Right lobe of liver (tissue), 4 donors: ENCODE measurements at regions not wholly inside any gene's neighbourhood (a gene's known extent, or its start where the extent isn't known, plus 50 kb on each side); places are given as distances from the start of the nearest gene placed in this dataset.
"Not testable (repeated sequence)": the region's sequence is repeated elsewhere in the genome, so short reads cannot be mapped to it uniquely, and the experiment has no call there.

Source experiments
- CTCF ChIP-seq, 4 donors: fragments of 200-600 bp in 3 of 4; fragments of 450-650 bp in 1 of 4; IDR thresholded peaks; one replicate each; pipeline versions ENCODE4 v1.5.1 to v1.8.0; 2016 to 2022; ENCODE audit warnings: antibody characterized with exemption in 4 of 4, mild to moderate bottlenecking in 2 of 4
- POLR2A ChIP-seq: fragments of 450-650 bp; IDR thresholded peaks from one replicate; pipeline ENCODE4 v1.6.1; 2017; ENCODE audit warnings: antibody characterized with exemption, mild to moderate bottlenecking
- donor health status: DM: no; HTN: no; CAD: no.
- donor health status: DM: no; HTN: no; CAD: no.
- donor health status: DM: no; HTN: yes; CAD: no.

DNA sequence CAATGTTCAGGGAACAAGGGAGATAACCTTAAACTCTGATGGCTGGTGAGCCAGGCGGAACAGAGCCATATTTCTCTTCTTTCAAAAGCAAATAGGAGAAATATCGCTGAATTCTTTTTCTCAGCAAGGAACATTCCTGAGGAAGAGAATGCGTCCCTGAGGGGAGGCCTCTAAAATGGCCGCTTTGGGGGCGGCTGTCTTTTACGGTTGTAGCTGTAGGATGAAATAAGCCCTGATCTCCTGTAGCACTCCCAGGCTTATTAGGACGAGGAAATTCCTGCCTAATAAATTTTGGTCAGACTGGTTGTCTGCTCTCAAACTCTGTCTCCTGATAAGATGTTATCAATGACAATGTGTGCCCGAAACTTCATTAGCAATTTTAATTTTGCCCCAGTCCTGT, 496.4 kb upstream of the MCTP2 start:
- not testable (repeated sequence) for TF ChIP-seq CTCF (IDR thresholded peaks at IDR 0.05); POLR2A
